OCI-LY7 (cell line): ENCODE measurements at regions not wholly inside any gene's neighbourhood (a gene's known extent, or its start where the extent isn't known, plus 50 kb on each side); places are given as distances from the start of the nearest gene placed in this dataset.

Experiments used
- CTCF ChIP-seq: fragments of 200-600 bp; sonication (generic); conservative IDR thresholded peaks from 2 replicates; pipeline ENCODE4 v1.5.1; 2014; ENCODE audit warnings: mild to moderate bottlenecking, antibody characterized with exemption, low read length, moderate library complexity, mixed read lengths
- EZH2phosphoT487 ChIP-seq: fragments of 200-600 bp; sonication (generic); IDR thresholded peaks from 2 replicates; pipeline ENCODE4 v1.6.1; 2018; ENCODE audit warnings: low read depth, borderline replicate concordance, mild to moderate bottlenecking, mixed run types, antibody characterized with exemption, low read length, moderate library complexity, mixed read lengths

- no peak for TF ChIP-seq CTCF
- no peak for TF ChIP-seq EZH2phosphoT487
Observed at GRCh38 chr9:18138656-18139055, 335.3 kb upstream of the ADAMTSL1 start.
